ENCODE measurements at regions not wholly inside any gene's neighbourhood (a gene's known extent, or its start where the extent isn't known, plus 50 kb on each side); places are given as distances from the start of the nearest gene placed in this dataset.

GRCh38 chr3:146827836-146828235 lies 222.7 kb upstream of the PLSCR5 start:
- Histone ChIP-seq H3K9me3 (ENCODE audit: control insufficient read depth, low read length) (no peaks in the 10 kb centered on the region), H3K27ac (ENCODE audit: low read depth, low read length, severe bottlenecking) (no peak overlapping the region), H3K4me1 (ENCODE audit: control insufficient read depth, insufficient read depth, low read length, poor library complexity, severe bottlenecking) (no peaks in the 10 kb centered on the region), H3K36me3 (ENCODE audit: control insufficient read depth, insufficient read depth, low read length) (no peaks in the 10 kb centered on the region), H3K4me3 (ENCODE audit: extremely low read depth, insufficient read depth, low read length, poor library complexity, severe bottlenecking) (no peak overlapping the region)
- WGBS, 2 experiments (ENCODE audit: insufficient coverage in 2 of 2), result no CpG with 5 or more reads among the region's 1 CpG

- Histone ChIP-seq H3K4me1 (ENCODE audit: control insufficient read depth, insufficient read depth, low read length, poor library complexity, severe bottlenecking) (peaks cover 5% of the 10 kb centered on the region), H3K27ac (ENCODE audit: low read depth, low read length, severe bottlenecking) (no peak overlapping the region), H3K9me3 (ENCODE audit: control insufficient read depth, low read length) (no peaks in the 10 kb centered on the region), H3K36me3 (ENCODE audit: control insufficient read depth, insufficient read depth, low read length) (no peaks in the 10 kb centered on the region), H3K4me3 (ENCODE audit: extremely low read depth, insufficient read depth, low read length, poor library complexity, severe bottlenecking) (no peak overlapping the region)
- no CpG with 5 or more reads among the region's 1 CpG for WGBS, 2 experiments (ENCODE audit: insufficient coverage in 2 of 2)
Observed at GRCh38 chr3:146823622-146824021, 218.5 kb upstream of the PLSCR5 start.

DNA sequence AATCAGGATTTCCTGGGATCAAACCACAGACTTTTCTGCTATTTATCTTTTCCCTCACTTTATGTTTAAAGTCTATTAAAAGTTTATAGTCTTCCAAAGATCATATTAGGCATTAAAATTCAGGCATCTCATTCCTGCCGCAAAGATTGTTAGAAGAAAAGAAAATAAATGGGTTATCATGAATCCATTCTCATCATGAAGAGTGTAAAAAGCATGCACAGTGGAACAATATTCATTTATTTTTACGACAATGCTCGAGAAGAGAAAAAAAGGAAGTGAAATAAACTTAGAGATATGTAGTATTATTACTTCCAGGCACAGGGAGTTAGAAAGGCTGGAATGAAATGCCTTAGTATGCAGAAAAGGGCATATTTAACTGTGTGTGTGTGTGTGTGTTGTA lies 213.7 kb upstream of the PLSCR5 start:
- H3K36me3 ChIP-seq (ENCODE audit: control insufficient read depth, insufficient read depth, low read length), result no peaks in the 10 kb centered on the region
- no peak overlapping the region for H3K4me3 ChIP-seq (ENCODE audit: extremely low read depth, insufficient read depth, low read length, poor library complexity, severe bottlenecking)
- 100% methylated on average over 1 to 2 of the region's 3 CpGs for WGBS, 2 experiments (ENCODE audit: insufficient coverage in 2 of 2)
- H3K4me1 ChIP-seq (ENCODE audit: control insufficient read depth, insufficient read depth, low read length, poor library complexity, severe bottlenecking), result peaks cover 11% of the 10 kb centered on the region
- no peaks in the 10 kb centered on the region for H3K9me3 ChIP-seq (ENCODE audit: control insufficient read depth, low read length)
- H3K27ac ChIP-seq (ENCODE audit: low read depth, low read length, severe bottlenecking), result no peak overlapping the region

DNA sequence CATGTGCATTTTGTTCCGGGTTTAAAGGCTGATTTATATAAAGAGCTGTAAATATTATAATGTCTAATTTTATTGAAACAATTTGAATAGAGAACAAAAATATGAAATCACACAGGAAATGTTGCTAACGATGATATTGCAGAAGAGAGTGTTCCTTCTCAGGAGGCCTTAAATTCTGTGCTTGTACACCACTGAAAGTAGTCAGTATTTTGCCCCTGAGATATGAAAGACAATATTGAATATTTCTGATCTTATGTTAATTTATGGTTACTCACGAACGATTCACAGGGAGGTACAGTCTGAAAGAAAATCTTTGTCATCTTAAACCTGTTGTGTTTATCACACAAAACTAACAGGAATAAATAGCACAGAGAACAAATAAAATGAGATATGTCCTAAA lies 213.2 kb upstream of the PLSCR5 start:
- Histone ChIP-seq H3K9me3 (ENCODE audit: control insufficient read depth, low read length) (no peaks in the 10 kb centered on the region), H3K36me3 (ENCODE audit: control insufficient read depth, insufficient read depth, low read length) (no peaks in the 10 kb centered on the region), H3K27ac (ENCODE audit: low read depth, low read length, severe bottlenecking) (no peak overlapping the region), H3K4me1 (ENCODE audit: control insufficient read depth, insufficient read depth, low read length, poor library complexity, severe bottlenecking) (peaks cover 15% of the 10 kb centered on the region), H3K4me3 (ENCODE audit: extremely low read depth, insufficient read depth, low read length, poor library complexity, severe bottlenecking) (no peak overlapping the region)
- 86% methylated on average over 1 of the region's 4 CpGs; no CpG with 5 or more reads in 1 of the 2 experiments for WGBS, 2 experiments (ENCODE audit: insufficient coverage in 2 of 2)

- no peaks in the 10 kb centered on the region for H3K36me3 ChIP-seq (ENCODE audit: control insufficient read depth, insufficient read depth, low read length)
- no peaks in the 10 kb centered on the region for H3K9me3 ChIP-seq (ENCODE audit: control insufficient read depth, low read length)
- H3K27ac ChIP-seq (ENCODE audit: low read depth, low read length, severe bottlenecking), result no peak overlapping the region
- peaks cover 18% of the 10 kb centered on the region for H3K4me1 ChIP-seq (ENCODE audit: control insufficient read depth, insufficient read depth, low read length, poor library complexity, severe bottlenecking)
- no peak overlapping the region for H3K4me3 ChIP-seq (ENCODE audit: extremely low read depth, insufficient read depth, low read length, poor library complexity, severe bottlenecking)
- no CpG with 5 or more reads among the region's 2 CpGs for WGBS, 2 experiments (ENCODE audit: insufficient coverage in 2 of 2)
Observed at GRCh38 chr3:146817704-146818103, 212.6 kb upstream of the PLSCR5 start.

- WGBS, 2 experiments (ENCODE audit: insufficient coverage in 2 of 2), result no CpG with 5 or more reads among the region's 1 CpG
- H3K9me3 ChIP-seq (ENCODE audit: control insufficient read depth, low read length), result no peaks in the 10 kb centered on the region
- no peak overlapping the region for H3K4me3 ChIP-seq (ENCODE audit: extremely low read depth, insufficient read depth, low read length, poor library complexity, severe bottlenecking)
- H3K27ac ChIP-seq (ENCODE audit: low read depth, low read length, severe bottlenecking), result peak overlapping the region; percentile 93
- peaks cover 18% of the 10 kb centered on the region for H3K4me1 ChIP-seq (ENCODE audit: control insufficient read depth, insufficient read depth, low read length, poor library complexity, severe bottlenecking)
- no peaks in the 10 kb centered on the region for H3K36me3 ChIP-seq (ENCODE audit: control insufficient read depth, insufficient read depth, low read length)
Observed at GRCh38 chr3:146814601-146815315, 209.6 kb upstream of the PLSCR5 start.

DNA sequence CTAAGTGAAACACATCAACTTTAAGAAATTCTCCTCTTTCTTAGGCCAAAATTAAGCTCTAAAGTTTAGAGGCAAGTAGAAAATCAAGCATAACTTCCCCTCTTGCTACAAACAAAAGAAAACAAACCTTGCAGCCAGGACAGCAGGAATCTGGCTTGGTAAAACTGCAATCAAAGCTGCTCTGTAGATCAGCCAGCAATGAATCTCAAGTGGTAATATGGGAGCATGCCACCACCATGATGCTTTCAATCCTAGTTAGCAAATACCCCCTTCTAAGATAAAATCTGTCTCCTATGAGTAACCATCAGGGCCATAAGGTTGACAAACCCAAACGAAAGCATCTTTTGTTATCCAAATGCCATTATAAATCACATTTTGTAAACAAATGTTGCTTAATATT lies 208.3 kb upstream of the PLSCR5 start:
- Histone ChIP-seq H3K27ac (ENCODE audit: low read depth, low read length, severe bottlenecking) (peak overlapping the region; percentile 77), H3K36me3 (ENCODE audit: control insufficient read depth, insufficient read depth, low read length) (no peaks in the 10 kb centered on the region), H3K9me3 (ENCODE audit: control insufficient read depth, low read length) (no peaks in the 10 kb centered on the region), H3K4me1 (ENCODE audit: control insufficient read depth, insufficient read depth, low read length, poor library complexity, severe bottlenecking) (peaks cover 14% of the 10 kb centered on the region), H3K4me3 (ENCODE audit: extremely low read depth, insufficient read depth, low read length, poor library complexity, severe bottlenecking) (no peak overlapping the region)
- no CpG with 5 or more reads among the region's 1 CpG for WGBS, 2 experiments (ENCODE audit: insufficient coverage in 2 of 2)

DNA sequence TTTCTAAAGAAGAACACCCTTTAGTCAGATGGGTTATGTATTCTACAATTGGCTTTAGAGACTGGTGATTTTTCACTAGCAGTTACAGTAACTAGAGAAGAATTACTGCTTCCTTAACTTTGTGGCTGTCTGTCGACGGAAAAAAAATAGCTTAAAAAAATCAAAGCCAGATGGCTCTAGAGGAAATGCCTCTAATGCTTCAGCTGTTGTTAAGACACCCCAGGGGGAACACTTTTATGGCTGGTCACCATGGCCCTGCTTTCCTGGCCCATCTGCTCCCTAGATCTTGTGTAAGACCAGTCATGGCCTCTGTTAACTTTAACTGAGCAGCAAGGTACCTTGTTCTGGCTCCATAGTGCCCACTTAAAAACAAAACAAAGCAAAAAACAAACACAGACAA lies 198.6 kb upstream of the PLSCR5 start:
- Histone ChIP-seq H3K36me3 (ENCODE audit: control insufficient read depth, insufficient read depth, low read length) (peaks cover 4% of the 10 kb centered on the region), H3K4me1 (ENCODE audit: control insufficient read depth, insufficient read depth, low read length, poor library complexity, severe bottlenecking) (peaks cover 28% of the 10 kb centered on the region), H3K27ac (ENCODE audit: low read depth, low read length, severe bottlenecking) (peak overlapping the region; percentile 81), H3K9me3 (ENCODE audit: control insufficient read depth, low read length) (no peaks in the 10 kb centered on the region), H3K4me3 (ENCODE audit: extremely low read depth, insufficient read depth, low read length, poor library complexity, severe bottlenecking) (no peak overlapping the region)
- 16 to 31% methylated on average over 2 of the region's 2 CpGs for WGBS, 2 experiments (ENCODE audit: insufficient coverage in 2 of 2)

DNA sequence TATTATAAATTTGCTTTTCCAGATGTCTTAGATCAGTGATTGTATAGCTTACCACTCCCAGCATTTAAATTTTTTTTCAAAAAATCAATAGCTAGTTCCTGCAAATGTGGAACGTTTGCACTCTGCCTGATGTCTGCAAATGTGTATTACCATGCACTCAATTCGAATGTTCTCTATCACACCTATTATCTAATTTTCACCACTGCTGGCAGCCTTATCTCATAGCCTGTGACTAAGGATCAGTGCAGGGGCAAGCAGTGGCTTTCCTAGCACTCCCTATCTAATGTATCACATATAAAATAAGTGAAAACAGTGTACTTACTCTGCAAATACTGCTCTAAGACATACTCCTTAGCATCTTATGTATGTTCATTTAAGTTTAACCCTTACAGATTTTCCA lies 196.3 kb upstream of the PLSCR5 start:
- no peaks in the 10 kb centered on the region for H3K9me3 ChIP-seq (ENCODE audit: control insufficient read depth, low read length)
- no peak overlapping the region for H3K4me3 ChIP-seq (ENCODE audit: extremely low read depth, insufficient read depth, low read length, poor library complexity, severe bottlenecking)
- peaks cover 4% of the 10 kb centered on the region for H3K36me3 ChIP-seq (ENCODE audit: control insufficient read depth, insufficient read depth, low read length)
- H3K27ac ChIP-seq (ENCODE audit: low read depth, low read length, severe bottlenecking), result no peak overlapping the region
- WGBS, 2 experiments (ENCODE audit: insufficient coverage in 2 of 2), result 15 to 31% methylated on average over 2 of the region's 2 CpGs
- H3K4me1 ChIP-seq (ENCODE audit: control insufficient read depth, insufficient read depth, low read length, poor library complexity, severe bottlenecking), result peaks cover 28% of the 10 kb centered on the region

DNA sequence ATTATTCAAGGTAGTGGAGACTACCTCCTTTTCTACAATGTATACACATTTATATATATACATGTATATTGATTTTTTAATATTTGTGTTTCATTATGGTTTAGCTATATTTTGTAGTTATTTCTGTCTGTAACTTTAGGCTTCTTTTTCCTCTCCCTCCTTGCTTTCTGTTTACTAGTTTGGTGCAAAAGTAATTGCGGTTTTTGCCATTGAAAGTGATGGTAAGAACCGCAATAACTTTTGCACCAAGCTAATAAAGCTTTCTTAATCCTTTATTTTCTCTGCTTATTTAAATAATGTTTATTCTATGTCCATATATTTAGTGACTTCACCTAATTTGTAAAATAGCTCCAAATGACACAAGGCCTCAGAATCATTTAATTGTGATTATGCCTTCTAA lies 195.3 kb upstream of the PLSCR5 start:
- no peak overlapping the region for H3K27ac ChIP-seq (ENCODE audit: low read depth, low read length, severe bottlenecking)
- WGBS, 2 experiments (ENCODE audit: insufficient coverage in 2 of 2), result no CpG with 5 or more reads among the region's 2 CpGs
- H3K36me3 ChIP-seq (ENCODE audit: control insufficient read depth, insufficient read depth, low read length), result no peaks in the 10 kb centered on the region
- no peaks in the 10 kb centered on the region for H3K9me3 ChIP-seq (ENCODE audit: control insufficient read depth, low read length)
- H3K4me1 ChIP-seq (ENCODE audit: control insufficient read depth, insufficient read depth, low read length, poor library complexity, severe bottlenecking), result peaks cover 28% of the 10 kb centered on the region
- H3K4me3 ChIP-seq (ENCODE audit: extremely low read depth, insufficient read depth, low read length, poor library complexity, severe bottlenecking), result no peak overlapping the region

DNA sequence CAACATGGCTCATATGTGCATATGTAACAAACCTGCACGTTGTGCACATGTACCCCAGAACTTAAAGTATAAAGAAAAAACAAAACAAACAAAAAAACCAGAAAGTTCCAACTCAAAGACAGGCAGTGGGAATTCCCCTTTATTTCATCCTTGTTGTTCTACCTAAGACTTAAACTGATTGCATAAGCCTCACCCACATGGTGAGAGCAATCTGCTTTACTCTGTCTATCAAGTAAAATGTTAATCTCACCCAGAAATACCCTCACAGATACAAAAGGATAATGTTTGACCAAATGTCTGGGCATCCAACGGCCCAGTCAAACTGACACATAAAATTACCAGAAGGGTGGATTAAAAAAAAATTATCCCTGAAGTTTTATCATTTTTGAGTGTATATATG lies 190.9 kb upstream of the PLSCR5 start:
- no peak overlapping the region for H3K4me3 ChIP-seq (ENCODE audit: extremely low read depth, insufficient read depth, low read length, poor library complexity, severe bottlenecking)
- H3K27ac ChIP-seq (ENCODE audit: low read depth, low read length, severe bottlenecking), result no peak overlapping the region
- H3K4me1 ChIP-seq (ENCODE audit: control insufficient read depth, insufficient read depth, low read length, poor library complexity, severe bottlenecking), result no peaks in the 10 kb centered on the region
- H3K9me3 ChIP-seq (ENCODE audit: control insufficient read depth, low read length), result peaks cover 6% of the 10 kb centered on the region
- no CpG with 5 or more reads among the region's 2 CpGs for WGBS, 2 experiments (ENCODE audit: insufficient coverage in 2 of 2)
- H3K36me3 ChIP-seq (ENCODE audit: control insufficient read depth, insufficient read depth, low read length), result no peaks in the 10 kb centered on the region

All from mesodermal cell (in vitro differentiated cells).